Erythroblast (primary cell): ENCODE measurements at regions not wholly inside any gene's neighbourhood (a gene's known extent, or its start where the extent isn't known, plus 50 kb on each side); places are given as distances from the start of the nearest gene placed in this dataset.

Experiments used
- GATA1 ChIP-seq: IDR thresholded peaks from 2 replicates; pipeline ENCODE4 v1.6.1; 2011; ENCODE audit warnings: low read depth, mild to moderate bottlenecking, control low read depth, low read length, moderate library complexity
- POLR2A ChIP-seq: IDR thresholded peaks from 2 replicates; pipeline ENCODE4 v1.6.1; 2011; ENCODE audit warnings: mild to moderate bottlenecking, low read length

DNA sequence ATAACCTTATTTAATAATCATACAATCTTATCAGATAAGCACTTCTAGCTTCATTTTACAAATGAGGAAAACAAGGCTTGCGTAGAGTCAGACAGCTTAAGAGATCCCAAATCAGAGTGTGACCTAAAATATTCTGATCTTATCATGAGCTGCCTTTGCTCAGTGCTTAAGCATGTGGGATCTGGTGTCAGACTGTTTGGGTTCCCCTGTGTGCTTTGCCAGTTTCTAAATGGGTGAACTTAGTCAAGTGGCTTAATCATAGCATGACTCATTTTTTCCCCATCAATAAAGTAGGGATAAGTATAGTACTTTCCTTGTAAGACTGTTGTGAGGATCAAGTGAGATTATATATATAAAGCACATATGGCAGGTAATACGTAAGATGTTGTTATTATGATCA is 612.6 kb upstream of the C16orf82 start:
- no peak for TF ChIP-seq POLR2A
- TF ChIP-seq GATA1: no peak
